Keratinocyte (primary cell): ENCODE measurements at regions not wholly inside any gene's neighbourhood (a gene's known extent, or its start where the extent isn't known, plus 50 kb on each side); places are given as distances from the start of the nearest gene placed in this dataset.

Experiments
- DNase-seq: peaks from one replicate; pipeline ENCODE4 v3.0.0-alpha.2; 2011; ENCODE audit warnings: low read depth, missing footprints, low spot score
- FAIRE-seq: peaks from 2 replicates; lab custom pipeline; 2011; peaks lifted over from hg19 to GRCh38; lab: Jason Lieb, UNC
- H2AFZ ChIP-seq: 2 replicates; pipeline ENCODE4 v1.6.0; 2012; ENCODE audit warnings: low read length, control low read depth, inconsistent platforms; ENCODE audit not compliant: control insufficient read depth
- H3K27ac ChIP-seq: 2 replicates; pipeline ENCODE4 v1.5.1; 2011; ENCODE audit warnings: low read length; ENCODE audit not compliant: control insufficient read depth, insufficient read depth
- H3K27me3 ChIP-seq: 3 replicates; pipeline ENCODE4 v1.6.0; 2011; ENCODE audit warnings: low read length; ENCODE audit not compliant: control insufficient read depth, insufficient read depth; ENCODE audit errors: extremely low read depth
- H3K36me3 ChIP-seq, 2 experiments: 2 replicates in 1 of 2; 3 replicates in 1 of 2; pipeline ENCODE4 v1.5.1; 2011; ENCODE audit warnings: low read length in 2 of 2, mild to moderate bottlenecking in 1 of 2; ENCODE audit not compliant: control insufficient read depth in 2 of 2, insufficient read depth in 2 of 2; ENCODE audit errors: extremely low read depth in 1 of 2
- H3K4me1 ChIP-seq: 3 replicates; pipeline ENCODE4 v1.5.1; 2011; ENCODE audit warnings: low read length; ENCODE audit not compliant: control insufficient read depth, insufficient read depth; ENCODE audit errors: extremely low read depth
- H3K4me2 ChIP-seq: 3 replicates; pipeline ENCODE4 v1.6.0; 2011; ENCODE audit warnings: low read depth, low read length; ENCODE audit not compliant: control insufficient read depth, insufficient read depth; ENCODE audit errors: extremely low read depth
- H3K4me3 ChIP-seq, 3 experiments: fragments of 200-600 bp in 1 of 3; sonication (generic) in 1 of 3; 2 replicates in 2 of 3; 3 replicates in 1 of 3; pipeline ENCODE4 v1.5.1; 2011 to 2016; ENCODE audit warnings: low read length in 3 of 3, mild to moderate bottlenecking in 3 of 3, control low read depth in 2 of 3, inconsistent platforms in 1 of 3, low read depth in 1 of 3, mixed read lengths in 1 of 3, mixed run types in 1 of 3, moderate library complexity in 1 of 3; ENCODE audit not compliant: control insufficient read depth in 2 of 3, insufficient read depth in 2 of 3; ENCODE audit errors: extremely low read depth in 1 of 3
- H3K79me2 ChIP-seq: 2 replicates; pipeline ENCODE4 v1.6.0; 2012; ENCODE audit warnings: low read length; ENCODE audit not compliant: control insufficient read depth, insufficient read depth
- H3K9ac ChIP-seq: 3 replicates; pipeline ENCODE4 v1.6.0; 2011; ENCODE audit warnings: low read length; ENCODE audit not compliant: control insufficient read depth, insufficient read depth; ENCODE audit errors: extremely low read depth
- H3K9me1 ChIP-seq: 3 replicates; pipeline ENCODE4 v1.6.0; 2011; ENCODE audit warnings: low read length; ENCODE audit not compliant: control insufficient read depth, insufficient read depth; ENCODE audit errors: extremely low read depth
- H3K9me3 ChIP-seq: 2 replicates; pipeline ENCODE4 v1.5.1; 2012; ENCODE audit warnings: low read depth, low read length; ENCODE audit not compliant: control insufficient read depth
- H4K20me1 ChIP-seq: 3 replicates; pipeline ENCODE4 v1.6.0; 2011; ENCODE audit warnings: low read length; ENCODE audit not compliant: control insufficient read depth, insufficient read depth; ENCODE audit errors: extremely low read depth
- CTCF ChIP-seq, 3 experiments: IDR thresholded peaks in 1 of 3; conservative IDR thresholded peaks in 1 of 3; optimal IDR thresholded peaks in 1 of 3; 2 replicates in 2 of 3; 3 replicates in 1 of 3; pipeline versions ENCODE3 to v1.5.1; 2011; ENCODE audit warnings: low read length in 3 of 3, mild to moderate bottlenecking in 3 of 3, moderate library complexity in 2 of 3, control low read depth in 1 of 3, inconsistent platforms in 1 of 3; ENCODE audit not compliant: insufficient read depth in 2 of 3; ENCODE audit errors: extremely low read depth in 1 of 3
- EZH2 ChIP-seq: IDR thresholded peaks from one replicate; pipeline ENCODE4 v1.6.1; 2012; ENCODE audit warnings: inconsistent platforms, mild to moderate bottlenecking, low read length, moderate library complexity
- dilution Hi-C: fragments of 300-500 bp; cut with MboI; formaldehyde crosslinking; loops from one replicate; pipeline ENCODE4 v1.7.0; 2020; ENCODE audit warnings: low sequenced_read_pairs; ENCODE audit not compliant: extremely low pct_ligation_motif_present

GRCh38 chr1:82195245-82195644 is 394.5 kb downstream of the ADGRL2 start:
- no peaks in the 10 kb centered on the region for H3K9me1 ChIP-seq
- no peak overlapping the region for H3K4me3 ChIP-seq
- H3K4me2 ChIP-seq = no peak overlapping the region
- H2AFZ ChIP-seq = no peak overlapping the region
- H3K36me3 ChIP-seq = no peaks in the 10 kb centered on the region
- no peak overlapping the region for H3K27ac ChIP-seq
- no peak for FAIRE-seq
- no peaks in the 10 kb centered on the region for H3K27me3 ChIP-seq
- H3K4me1 ChIP-seq = no peaks in the 10 kb centered on the region
- no peaks in the 10 kb centered on the region for H3K9me3 ChIP-seq
- H3K79me2 ChIP-seq = no peaks in the 10 kb centered on the region
- no peak for DNase-seq
- TF ChIP-seq EZH2 (no peak), CTCF (optimal IDR thresholded peaks at IDR 0.05 in 1 of 3, IDR thresholded peaks at IDR 0.05 in 1 of 3, conservative IDR thresholded peaks at IDR 0.05 in 1 of 3; ENCODE audit: extremely low read depth in 1 of 3, insufficient read depth in 2 of 3, low read length in 3 of 3) (no peak)
- no peaks in the 10 kb centered on the region for H4K20me1 ChIP-seq
- dilution Hi-C loops = no loop called here
- no peak overlapping the region for H3K9ac ChIP-seq

GRCh38 chr1:82185084-82185483 is 384.4 kb downstream of the ADGRL2 start:
- H3K9ac ChIP-seq = no peak overlapping the region
- TF ChIP-seq EZH2 (no peak), CTCF (optimal IDR thresholded peaks at IDR 0.05 in 1 of 3, IDR thresholded peaks at IDR 0.05 in 1 of 3, conservative IDR thresholded peaks at IDR 0.05 in 1 of 3; ENCODE audit: extremely low read depth in 1 of 3, insufficient read depth in 2 of 3, low read length in 3 of 3) (no peak)
- no peak overlapping the region for H3K4me2 ChIP-seq
- no peaks in the 10 kb centered on the region for H4K20me1 ChIP-seq
- H3K4me1 ChIP-seq = no peaks in the 10 kb centered on the region
- no peaks in the 10 kb centered on the region for H3K27me3 ChIP-seq
- no peaks in the 10 kb centered on the region for H3K79me2 ChIP-seq
- dilution Hi-C loops = no loop called here
- H3K9me1 ChIP-seq = no peaks in the 10 kb centered on the region
- no peak overlapping the region for H3K4me3 ChIP-seq
- H3K9me3 ChIP-seq = no peaks in the 10 kb centered on the region
- H3K27ac ChIP-seq = no peak overlapping the region
- H3K36me3 ChIP-seq = no peaks in the 10 kb centered on the region
- FAIRE-seq = no peak
- no peak for DNase-seq
- H2AFZ ChIP-seq = no peak overlapping the region
